ENCODE measurements at regions not wholly inside any gene's neighbourhood (a gene's known extent, or its start where the extent isn't known, plus 50 kb on each side); places are given as distances from the start of the nearest gene placed in this dataset.

DNA sequence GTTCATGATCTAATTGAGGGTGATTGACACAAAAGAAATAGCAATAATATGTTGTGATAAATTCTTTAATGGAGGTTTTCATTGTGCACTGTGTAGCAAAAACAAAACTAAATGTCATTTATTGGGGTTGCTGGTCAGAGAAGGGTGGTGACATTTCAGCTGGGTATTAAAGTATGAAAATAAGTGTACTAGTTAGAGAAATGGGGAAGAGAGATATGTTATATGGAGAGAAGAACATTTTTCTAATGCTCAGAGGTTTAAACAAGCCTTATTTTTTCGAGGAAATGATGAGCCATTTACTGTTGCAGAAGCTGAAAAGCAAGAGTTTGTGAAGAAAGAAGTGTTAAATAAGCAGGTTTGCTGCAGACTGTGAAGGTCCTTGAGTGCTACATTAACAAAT lies 142.7 kb upstream of the PAQR3 start:
- no peak for TF ChIP-seq CTCF (IDR thresholded peaks at IDR 0.05)
- TF ChIP-seq POLR2A (IDR thresholded peaks at IDR 0.05): no peak
